ENCODE measurements at regions not wholly inside any gene's neighbourhood (a gene's known extent, or its start where the extent isn't known, plus 50 kb on each side); places are given as distances from the start of the nearest gene placed in this dataset.

DNA sequence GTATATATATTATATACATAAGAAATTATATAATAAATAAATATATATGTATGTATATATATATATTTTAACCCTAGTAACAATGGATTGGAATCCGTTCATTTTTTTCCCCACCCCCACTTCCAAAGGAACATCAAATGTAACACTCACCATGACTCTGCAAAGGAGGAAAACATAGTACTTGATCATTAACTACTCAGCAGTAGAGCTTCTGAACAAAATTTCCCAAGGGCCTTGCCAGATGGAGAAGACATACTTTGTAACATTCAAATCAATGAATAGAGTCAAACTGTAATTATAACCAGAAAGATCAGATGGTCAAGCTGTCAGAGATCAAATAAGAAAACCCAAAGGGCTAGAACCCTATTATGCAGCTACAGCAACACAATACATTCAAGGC lies 126.0 kb upstream of the CNTN1 start:
- TF ChIP-seq, protein P1, sequence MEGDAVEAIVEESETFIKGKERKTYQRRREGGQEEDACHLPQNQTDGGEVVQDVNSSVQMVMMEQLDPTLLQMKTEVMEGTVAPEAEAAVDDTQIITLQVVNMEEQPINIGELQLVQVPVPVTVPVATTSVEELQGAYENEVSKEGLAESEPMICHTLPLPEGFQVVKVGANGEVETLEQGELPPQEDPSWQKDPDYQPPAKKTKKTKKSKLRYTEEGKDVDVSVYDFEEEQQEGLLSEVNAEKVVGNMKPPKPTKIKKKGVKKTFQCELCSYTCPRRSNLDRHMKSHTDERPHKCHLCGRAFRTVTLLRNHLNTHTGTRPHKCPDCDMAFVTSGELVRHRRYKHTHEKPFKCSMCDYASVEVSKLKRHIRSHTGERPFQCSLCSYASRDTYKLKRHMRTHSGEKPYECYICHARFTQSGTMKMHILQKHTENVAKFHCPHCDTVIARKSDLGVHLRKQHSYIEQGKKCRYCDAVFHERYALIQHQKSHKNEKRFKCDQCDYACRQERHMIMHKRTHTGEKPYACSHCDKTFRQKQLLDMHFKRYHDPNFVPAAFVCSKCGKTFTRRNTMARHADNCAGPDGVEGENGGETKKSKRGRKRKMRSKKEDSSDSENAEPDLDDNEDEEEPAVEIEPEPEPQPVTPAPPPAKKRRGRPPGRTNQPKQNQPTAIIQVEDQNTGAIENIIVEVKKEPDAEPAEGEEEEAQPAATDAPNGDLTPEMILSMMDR (conservative IDR thresholded peaks at IDR 0.05; ENCODE audit: low read depth, low read length), result no peak
- no peak for DNase-seq (ENCODE audit: low read depth)
- H3K4me3 ChIP-seq (ENCODE audit: low read depth, low read length), result no peak overlapping the region

- TF ChIP-seq, protein P1 (conservative IDR thresholded peaks at IDR 0.05; ENCODE audit: low read depth, low read length), result no peak
- H3K4me3 ChIP-seq (ENCODE audit: low read depth, low read length), result no peak overlapping the region
- DNase-seq (ENCODE audit: low read depth), result no peak
These were observed 122.5 kb upstream of the CNTN1 start for GRCh38 chr12:40569626-40570179.

DNA sequence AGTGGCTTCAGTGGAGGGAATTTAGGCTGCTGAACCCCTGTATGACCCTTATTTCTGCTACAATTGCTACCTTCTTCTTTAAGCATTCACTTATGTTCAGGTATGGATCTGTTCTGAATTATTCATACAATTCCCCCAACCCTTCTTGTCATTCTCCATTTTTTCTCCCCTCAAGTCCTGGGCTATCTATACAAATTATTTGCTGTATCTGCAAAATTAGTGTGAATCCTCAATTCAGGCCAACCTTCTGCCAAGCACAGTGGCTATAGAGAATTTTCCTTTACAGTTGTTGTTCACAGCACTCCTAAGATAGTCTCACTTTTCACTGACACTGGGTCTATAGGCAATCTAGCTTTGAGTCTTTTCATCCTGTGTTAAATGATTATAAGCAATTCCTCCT lies 119.2 kb upstream of the CNTN1 start:
- TF ChIP-seq, protein P1 (conservative IDR thresholded peaks at IDR 0.05; ENCODE audit: low read depth, low read length), result no peak
- DNase-seq (ENCODE audit: low read depth), result no peak
- no peak overlapping the region for H3K4me3 ChIP-seq (ENCODE audit: low read depth, low read length)

DNA sequence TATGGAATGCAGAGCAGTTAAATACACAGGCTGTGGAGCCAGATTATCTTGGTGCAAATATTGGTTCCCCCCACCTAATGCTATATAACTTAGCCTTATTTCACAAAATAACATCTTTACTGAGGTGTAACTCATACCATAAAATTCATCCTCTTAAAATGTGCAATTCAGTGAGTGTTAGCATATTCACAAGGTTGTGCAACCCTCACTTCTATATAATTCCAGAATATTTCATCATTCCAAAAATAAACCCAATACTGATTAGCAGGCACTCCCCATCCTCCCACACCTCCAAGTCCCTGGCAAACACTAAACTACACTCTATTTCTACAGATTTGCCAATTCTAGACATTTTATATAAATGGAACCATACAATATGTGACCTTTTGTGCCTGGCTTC lies 116.3 kb upstream of the CNTN1 start:
- no peak for DNase-seq (ENCODE audit: low read depth)
- TF ChIP-seq, protein P1 (conservative IDR thresholded peaks at IDR 0.05; ENCODE audit: low read depth, low read length), result no peak
- H3K4me3 ChIP-seq (ENCODE audit: low read depth, low read length), result no peak overlapping the region

DNA sequence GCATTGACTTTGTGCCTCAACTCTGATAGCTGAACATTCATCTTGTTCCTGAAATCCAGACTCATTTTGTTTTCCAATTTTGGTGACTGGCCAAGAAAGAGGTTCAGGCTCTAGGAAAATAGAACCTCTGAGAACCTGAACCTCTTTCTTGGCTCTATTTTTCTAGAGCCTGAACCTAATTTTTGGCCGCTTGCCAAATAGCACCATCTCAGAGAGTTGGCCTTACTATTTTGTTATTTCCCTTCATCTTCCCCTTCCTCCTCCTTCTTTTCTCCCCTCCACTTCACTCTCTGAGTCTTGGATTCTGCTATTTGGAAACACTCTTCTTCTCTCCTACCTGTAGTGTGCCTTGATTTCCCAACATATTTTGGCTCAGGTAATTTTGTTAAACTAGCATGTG lies 114.4 kb upstream of the CNTN1 start:
- TF ChIP-seq, protein P1 (conservative IDR thresholded peaks at IDR 0.05; ENCODE audit: low read depth, low read length), result no peak
- H3K4me3 ChIP-seq (ENCODE audit: low read depth, low read length), result no peak overlapping the region
- no peak for DNase-seq (ENCODE audit: low read depth)

DNA sequence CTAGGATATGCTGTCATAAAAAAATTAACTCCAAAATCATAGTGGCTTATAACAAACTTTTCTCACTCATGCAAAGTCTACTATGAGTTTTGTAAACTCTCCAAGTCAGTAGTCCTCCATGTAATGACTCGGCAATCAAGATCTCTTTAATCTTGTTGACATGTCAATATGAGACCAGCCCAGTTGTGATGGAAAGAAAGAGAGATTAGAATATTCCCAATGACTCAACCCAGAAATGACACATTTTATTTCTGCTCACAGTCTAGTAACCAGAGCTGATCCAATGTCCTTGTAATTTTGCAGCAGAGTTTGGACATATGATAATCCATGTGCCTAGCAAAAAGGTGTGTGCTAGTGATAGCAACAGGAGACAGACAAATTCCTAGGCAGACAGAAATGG lies 112.6 kb upstream of the CNTN1 start:
- TF ChIP-seq, protein P1 (conservative IDR thresholded peaks at IDR 0.05; ENCODE audit: low read depth, low read length), result no peak
- H3K4me3 ChIP-seq (ENCODE audit: low read depth, low read length), result no peak overlapping the region
- no peak for DNase-seq (ENCODE audit: low read depth)

DNA sequence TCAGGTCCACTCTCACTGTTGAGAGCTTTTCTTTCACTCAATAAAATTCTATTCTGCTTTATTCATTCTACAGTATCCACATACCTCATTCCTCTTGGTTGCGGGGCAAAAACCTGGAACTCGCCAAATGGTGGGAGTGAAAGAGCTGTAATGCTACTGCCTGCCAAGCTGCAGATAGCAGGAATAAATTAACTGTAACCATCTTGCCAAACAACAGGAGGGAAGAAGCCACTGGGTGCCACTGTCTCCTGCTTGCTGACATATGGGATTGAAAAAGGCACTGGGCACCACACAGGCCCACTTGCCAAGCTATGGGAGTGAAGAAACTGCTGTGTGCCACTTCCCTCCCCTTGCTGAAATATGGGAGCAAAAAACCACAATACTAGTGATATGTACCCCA lies 111.9 kb upstream of the CNTN1 start:
- TF ChIP-seq, protein P1 (conservative IDR thresholded peaks at IDR 0.05; ENCODE audit: low read depth, low read length), result no peak
- no peak for DNase-seq (ENCODE audit: low read depth)
- no peak overlapping the region for H3K4me3 ChIP-seq (ENCODE audit: low read depth, low read length)
